NCI-H2196 (cell line): ENCODE measurements at regions not wholly inside any gene's neighbourhood (a gene's known extent, or its start where the extent isn't known, plus 50 kb on each side); places are given as distances from the start of the nearest gene placed in this dataset.

Experiments used
- DNase-seq: peaks from one replicate; lab custom pipeline; 2025; ENCODE audit not compliant: unreplicated experiment; lab: John Stamatoyannopoulos, UW

GRCh38 chr16:80144191-80144590, 396.6 kb upstream of the DYNLRB2 start:
- DNase-seq: no peak

GRCh38 chr16:80142940-80143339, 397.9 kb upstream of the DYNLRB2 start:
- no peak for DNase-seq

GRCh38 chr16:80142281-80142680, 398.5 kb upstream of the DYNLRB2 start:
- no peak for DNase-seq

GRCh38 chr16:80129791-80130190, 411.0 kb upstream of the DYNLRB2 start:
- no peak for DNase-seq

GRCh38 chr16:80125677-80126076, 415.1 kb upstream of the DYNLRB2 start:
- DNase-seq: no peak

- DNase-seq: no peak
These were observed 417.6 kb upstream of the DYNLRB2 start for GRCh38 chr16:80123189-80123588.

- no peak for DNase-seq
These were observed 418.7 kb upstream of the DYNLRB2 start for GRCh38 chr16:80122115-80122514.

- no peak for DNase-seq
These were observed 419.3 kb upstream of the DYNLRB2 start for GRCh38 chr16:80121522-80121909.

GRCh38 chr16:80120899-80121521, 419.8 kb upstream of the DYNLRB2 start:
- DNase-seq: no peak

GRCh38 chr16:80117556-80118130, 423.1 kb upstream of the DYNLRB2 start:
- DNase-seq: no peak

GRCh38 chr16:80116711-80117110, 424.1 kb upstream of the DYNLRB2 start:
- DNase-seq: no peak

GRCh38 chr16:80114699-80115098, 426.1 kb upstream of the DYNLRB2 start:
- DNase-seq: no peak

GRCh38 chr16:80113873-80114574, 426.8 kb upstream of the DYNLRB2 start:
- no peak for DNase-seq

GRCh38 chr16:80109581-80109980, 431.2 kb upstream of the DYNLRB2 start:
- no peak for DNase-seq

GRCh38 chr16:80107900-80108299, 432.9 kb upstream of the DYNLRB2 start:
- DNase-seq: no peak

- no peak for DNase-seq
These were observed 435.0 kb upstream of the DYNLRB2 start for GRCh38 chr16:80105751-80106150.

GRCh38 chr16:80105160-80105559, 435.6 kb upstream of the DYNLRB2 start:
- no peak for DNase-seq

GRCh38 chr16:80104401-80104800, 436.4 kb upstream of the DYNLRB2 start:
- DNase-seq: no peak

GRCh38 chr16:80103463-80103862, 437.3 kb upstream of the DYNLRB2 start:
- DNase-seq: no peak

- DNase-seq: peak; percentile 2
These were observed 439.8 kb upstream of the DYNLRB2 start for GRCh38 chr16:80100846-80101451.

- DNase-seq: no peak
These were observed 440.6 kb upstream of the DYNLRB2 start for GRCh38 chr16:80100186-80100585.

GRCh38 chr16:80097098-80097497, 443.7 kb upstream of the DYNLRB2 start:
- DNase-seq: no peak
